Stimulated activated CD4-positive, alpha-beta T cell treated with anti-CD3 and anti-CD28 coated beads, Interleukin-15, amount 100 ng/mL, for 24 hours (primary cell): ENCODE measurements at regions not wholly inside any gene's neighbourhood (a gene's known extent, or its start where the extent isn't known, plus 50 kb on each side); places are given as distances from the start of the nearest gene placed in this dataset.

Experiments
- DNase-seq: peaks from one replicate; pipeline ENCODE4 v3.0.0-alpha.2; 2020

DNA sequence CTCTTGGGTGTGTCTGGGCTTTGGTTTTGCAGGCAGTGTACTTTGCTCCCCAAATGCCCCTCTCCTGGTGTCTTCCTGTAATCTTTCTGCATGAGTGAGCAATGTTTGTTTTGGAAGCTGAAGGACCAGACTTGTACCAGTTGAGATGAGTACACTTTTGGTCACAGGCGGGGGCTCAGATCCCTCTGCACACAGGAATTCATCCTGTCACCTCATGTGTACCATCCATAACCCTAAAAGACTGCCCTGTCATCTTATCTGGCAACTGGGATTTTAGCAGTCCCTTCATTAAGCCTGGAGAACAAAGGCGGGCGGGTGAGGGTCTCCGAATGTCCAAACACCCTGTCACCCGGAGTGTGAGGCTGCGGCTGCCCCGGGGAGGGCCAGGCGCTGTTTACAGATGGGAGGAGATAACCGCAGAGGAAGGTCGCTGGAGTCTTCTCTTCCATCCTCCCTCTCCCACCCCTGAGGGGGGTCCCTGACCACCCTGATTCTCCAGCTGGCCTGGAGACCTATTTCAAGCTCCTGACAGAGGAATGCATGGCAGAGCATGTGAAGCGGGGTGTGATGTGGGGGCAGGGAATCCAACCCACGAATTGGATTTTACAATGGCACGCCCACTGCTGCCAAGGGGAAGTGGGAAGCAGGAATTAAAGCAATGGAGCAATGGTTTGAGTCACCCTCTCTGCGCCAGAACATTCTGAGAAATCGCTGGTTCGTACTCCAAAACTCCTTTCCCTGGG is 158.2 kb upstream of the MYCN start:
- DNase-seq = no peak

DNA sequence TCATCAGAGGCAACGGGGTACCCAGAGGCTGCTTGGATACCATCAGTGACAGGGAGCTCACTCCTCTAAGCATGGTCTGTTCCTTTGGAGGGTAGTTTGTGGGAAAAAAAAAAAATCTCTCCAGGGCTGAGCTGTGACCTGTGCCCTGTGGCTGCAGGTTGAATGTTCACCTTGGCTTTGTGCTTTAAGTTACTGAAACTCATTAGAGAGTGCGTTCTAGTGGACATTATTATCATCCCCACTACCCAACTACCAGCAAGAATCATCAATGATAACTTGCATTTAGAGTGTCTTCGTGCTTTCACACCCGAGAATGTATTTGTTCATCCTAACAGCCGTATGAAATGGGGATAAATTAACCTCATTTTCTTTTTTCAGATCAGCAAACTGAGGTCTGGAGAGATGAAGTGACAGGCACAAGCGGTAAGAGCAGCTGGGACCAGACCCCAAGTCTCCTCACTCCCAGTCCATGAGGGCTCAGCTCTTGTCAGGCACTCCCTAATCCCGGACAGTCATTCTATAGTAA is 157.5 kb upstream of the MYCN start:
- no peak for DNase-seq

DNA sequence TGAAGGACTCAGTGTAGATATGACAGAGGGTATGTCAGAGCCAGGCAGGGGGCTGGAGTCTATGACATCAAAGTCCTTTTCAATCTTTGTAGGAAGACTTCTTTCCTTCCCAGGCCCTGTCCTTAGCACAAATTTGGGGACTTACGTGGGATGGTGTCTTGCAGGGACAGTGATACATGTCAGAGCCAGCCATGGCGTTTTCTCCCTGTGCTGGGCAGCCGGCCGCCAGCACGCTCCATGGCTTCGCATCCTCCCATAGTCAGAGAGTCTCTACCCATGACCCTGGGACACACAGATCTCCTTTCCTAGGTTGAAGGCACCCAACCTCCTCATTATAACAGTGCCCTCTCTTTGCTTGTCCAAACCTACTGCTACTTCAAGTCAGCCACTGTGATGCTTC is 156.9 kb upstream of the MYCN start:
- DNase-seq = no peak

DNA sequence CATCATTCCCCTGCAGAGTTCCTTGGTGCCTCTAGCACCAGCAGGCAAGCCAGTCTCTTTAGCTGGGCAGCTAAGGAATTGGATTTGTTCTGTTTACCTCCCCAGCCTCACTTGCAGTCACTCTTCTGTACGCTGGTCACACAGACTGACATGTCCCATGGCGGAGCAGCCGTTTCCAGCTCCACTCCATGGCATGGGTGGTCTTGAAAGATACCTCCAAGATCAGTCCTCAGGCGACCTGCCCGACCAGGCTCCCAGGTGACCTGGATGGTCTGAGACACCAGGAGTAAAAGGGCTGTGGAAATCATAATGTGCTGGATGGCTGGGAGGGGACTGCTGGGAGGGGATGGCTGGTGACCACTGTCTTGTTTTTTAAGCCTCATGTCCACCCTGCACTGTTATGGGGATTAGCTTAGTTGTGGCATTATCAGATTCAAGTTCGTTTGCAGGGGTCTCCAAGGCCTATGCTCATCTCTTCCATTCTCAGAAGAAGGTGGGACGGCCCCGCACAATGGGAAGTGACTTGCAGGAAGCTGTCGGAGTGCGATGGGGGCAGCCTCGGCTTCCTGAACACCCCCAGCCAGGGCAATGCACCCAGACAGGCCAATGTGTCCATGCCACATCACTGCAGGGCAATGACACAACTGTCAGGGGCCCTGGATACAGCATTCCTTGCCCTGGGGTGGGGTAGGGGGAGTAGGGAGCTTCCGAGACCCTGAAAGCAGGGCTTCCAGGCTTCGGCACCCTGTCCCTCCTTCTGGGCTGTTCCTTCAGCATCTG is 156.1 kb upstream of the MYCN start:
- DNase-seq = no peak

GRCh38 chr2:15784886-15785801 is 155.2 kb upstream of the MYCN start:
- DNase-seq = no peak

GRCh38 chr2:15786003-15786654 is 154.2 kb upstream of the MYCN start:
- no peak for DNase-seq

DNA sequence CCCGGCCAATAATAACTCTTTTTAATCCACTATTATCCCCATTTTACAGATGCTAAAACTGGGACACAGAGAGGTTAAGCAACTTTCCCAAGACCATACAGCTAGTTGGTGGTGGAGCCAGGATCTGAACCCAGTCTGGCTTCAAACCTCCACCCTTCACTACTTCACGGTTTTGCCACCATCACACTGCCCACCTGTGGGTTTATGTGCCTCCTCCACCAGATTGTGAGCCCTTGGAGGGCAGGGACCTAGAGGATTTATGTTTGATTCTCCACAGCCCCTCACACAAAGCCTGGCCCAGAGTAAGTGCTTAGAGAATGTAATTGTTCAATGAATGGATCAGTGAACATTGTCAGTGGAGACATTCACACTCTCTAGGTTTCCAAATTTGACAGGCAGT is 153.4 kb upstream of the MYCN start:
- DNase-seq = no peak

DNA sequence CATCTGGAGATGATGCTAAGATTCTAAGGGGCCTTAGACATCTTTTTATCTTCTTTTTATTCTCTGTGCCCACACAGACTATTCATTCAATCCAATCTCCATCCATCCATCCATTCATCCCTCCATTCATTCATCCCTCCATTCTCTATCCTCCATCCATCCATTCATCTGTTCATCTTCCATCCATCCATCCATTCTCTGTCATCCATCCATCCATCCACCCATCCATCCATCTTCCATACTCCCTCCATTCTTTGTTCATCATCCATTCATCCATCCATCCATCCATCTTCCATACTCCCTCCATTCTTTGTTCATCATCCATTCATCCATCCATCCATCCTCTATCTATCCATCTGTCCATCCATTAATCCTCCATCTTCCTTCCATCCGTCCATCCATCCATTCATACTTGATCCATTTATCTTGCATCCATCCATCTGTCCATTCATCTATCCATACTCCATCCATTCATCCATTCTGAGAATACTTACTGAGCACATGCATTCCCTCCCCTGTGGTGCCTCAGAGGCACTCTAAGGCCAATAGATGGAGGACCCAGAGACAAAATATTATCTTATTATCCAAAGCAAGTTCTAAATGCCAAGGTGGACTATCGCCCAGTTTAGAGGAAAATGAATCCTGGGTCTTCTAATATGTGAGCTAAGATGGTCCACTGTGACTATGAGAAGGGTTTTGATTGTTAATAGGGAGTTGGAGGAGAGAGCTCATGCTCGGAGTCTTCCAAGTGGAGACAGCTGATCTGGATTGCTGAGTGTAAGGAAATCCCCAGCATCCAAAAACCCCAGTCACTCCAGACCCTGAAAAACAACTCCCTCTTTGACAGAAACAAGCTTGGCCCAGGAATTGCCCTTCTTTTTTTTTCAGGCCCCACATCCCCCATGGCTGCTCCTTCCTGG is 152.6 kb upstream of the MYCN start:
- DNase-seq = no peak

GRCh38 chr2:15788455-15788829 is 151.9 kb upstream of the MYCN start:
- no peak for DNase-seq

GRCh38 chr2:15788830-15789229 is 151.5 kb upstream of the MYCN start:
- no peak for DNase-seq

GRCh38 chr2:15789381-15790062 is 150.8 kb upstream of the MYCN start:
- no peak for DNase-seq

DNA sequence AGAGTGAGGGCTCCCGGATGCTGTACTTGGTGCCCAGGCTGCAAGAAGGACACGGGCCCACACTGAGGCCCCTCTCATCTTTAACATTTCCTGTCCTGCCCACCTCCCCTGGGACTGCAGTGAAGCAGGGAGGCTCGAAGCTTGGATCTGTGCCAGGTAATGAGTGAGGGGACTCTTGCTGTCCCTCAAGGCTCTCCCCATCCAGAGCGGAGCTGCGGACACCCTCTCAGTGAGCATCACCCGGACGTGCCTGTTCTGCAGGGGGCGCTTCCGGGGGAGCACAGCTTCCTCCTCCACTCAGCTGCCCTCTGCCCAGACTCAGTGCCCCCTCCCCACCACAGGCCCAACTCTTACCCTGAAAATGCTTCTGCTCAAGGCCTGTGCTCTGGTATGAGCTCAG is 150.0 kb upstream of the MYCN start:
- no peak for DNase-seq

- no peak for DNase-seq
These were observed 149.5 kb upstream of the MYCN start for GRCh38 chr2:15790838-15791237.

DNA sequence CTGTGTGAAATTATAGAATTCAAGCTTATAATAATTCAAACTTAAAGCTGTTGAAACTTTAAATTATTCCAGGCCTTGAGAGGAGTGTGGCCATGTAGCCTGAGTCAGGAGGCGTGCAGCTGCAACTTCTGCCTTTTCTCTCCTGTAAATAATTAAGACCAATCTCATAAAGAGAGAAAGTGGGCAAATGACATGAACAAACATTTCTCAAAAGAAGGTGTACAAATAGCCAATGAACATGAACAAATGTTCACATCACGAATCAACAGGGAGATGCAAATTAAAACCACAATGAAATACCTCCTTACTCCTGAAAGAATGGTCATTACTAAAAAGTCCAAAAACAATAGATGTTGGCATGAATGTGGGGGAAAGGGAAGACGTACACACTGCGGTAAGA is 149.1 kb upstream of the MYCN start:
- DNase-seq = no peak

GRCh38 chr2:15792331-15792730 is 148.0 kb upstream of the MYCN start:
- no peak for DNase-seq

DNA sequence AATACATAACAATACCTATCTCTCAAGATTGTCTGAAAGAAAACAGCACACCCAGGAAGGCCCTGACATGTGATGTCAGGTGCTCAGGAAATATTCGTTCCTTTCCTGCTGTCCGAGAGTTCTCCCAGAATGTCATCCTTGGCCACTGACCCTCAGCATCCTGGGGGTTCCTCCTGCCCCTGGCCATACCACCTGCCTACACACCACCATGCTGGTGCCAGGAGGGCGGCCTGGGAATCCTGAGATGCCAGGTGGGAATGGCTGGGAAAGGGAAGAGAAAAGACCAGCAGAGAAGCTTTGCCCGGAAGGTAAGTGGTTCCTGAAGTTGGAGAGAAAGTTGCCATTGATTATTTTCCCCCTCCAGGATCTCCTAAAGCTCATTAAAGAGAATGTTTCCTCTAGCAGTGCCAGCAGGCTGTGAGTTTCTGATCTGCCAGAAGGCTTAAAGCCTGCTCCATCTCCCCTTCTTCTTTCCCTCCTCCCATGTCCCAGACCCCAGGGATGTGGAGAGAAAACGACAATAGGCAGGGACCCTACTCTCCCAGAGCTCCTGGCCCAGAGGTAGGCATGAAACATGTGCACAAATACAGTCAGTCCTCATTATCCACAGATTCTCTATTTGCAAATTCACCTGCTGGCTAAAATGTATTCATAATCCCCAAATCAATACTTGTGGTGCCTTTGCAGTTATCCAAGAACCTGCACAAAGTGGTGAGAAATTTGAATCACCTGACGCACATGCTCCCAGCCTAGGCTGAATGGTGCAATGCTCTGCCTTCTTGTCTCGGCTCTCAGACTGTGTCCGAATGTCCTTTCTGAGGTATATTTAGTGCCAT is 147.1 kb upstream of the MYCN start:
- no peak for DNase-seq

GRCh38 chr2:15793978-15794377 is 146.4 kb upstream of the MYCN start:
- no peak for DNase-seq

- no peak for DNase-seq
These were observed 145.7 kb upstream of the MYCN start for GRCh38 chr2:15794608-15795134.

DNA sequence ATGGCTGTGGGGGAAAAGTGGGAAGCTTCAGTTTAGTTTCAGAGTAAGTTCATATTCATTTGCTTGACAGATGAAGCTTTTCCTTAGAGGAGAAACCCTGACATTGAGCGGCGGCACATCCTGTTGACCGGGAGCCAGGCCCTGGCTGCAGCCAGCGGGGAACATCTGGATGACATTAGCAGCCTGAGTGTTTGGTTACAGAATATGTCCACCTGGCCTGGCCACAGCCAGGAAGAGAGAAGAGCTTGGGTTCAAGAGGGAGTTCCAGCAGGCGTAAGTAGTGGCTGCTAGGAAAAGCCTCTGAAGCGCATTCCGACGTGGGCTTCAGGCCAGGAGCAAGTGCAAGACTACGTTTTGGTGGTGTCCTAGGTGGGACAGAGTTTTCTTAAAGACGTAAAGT is 144.9 kb upstream of the MYCN start:
- no peak for DNase-seq
